ENCODE measurements at regions not wholly inside any gene's neighbourhood (a gene's known extent, or its start where the extent isn't known, plus 50 kb on each side); places are given as distances from the start of the nearest gene placed in this dataset.

DNA sequence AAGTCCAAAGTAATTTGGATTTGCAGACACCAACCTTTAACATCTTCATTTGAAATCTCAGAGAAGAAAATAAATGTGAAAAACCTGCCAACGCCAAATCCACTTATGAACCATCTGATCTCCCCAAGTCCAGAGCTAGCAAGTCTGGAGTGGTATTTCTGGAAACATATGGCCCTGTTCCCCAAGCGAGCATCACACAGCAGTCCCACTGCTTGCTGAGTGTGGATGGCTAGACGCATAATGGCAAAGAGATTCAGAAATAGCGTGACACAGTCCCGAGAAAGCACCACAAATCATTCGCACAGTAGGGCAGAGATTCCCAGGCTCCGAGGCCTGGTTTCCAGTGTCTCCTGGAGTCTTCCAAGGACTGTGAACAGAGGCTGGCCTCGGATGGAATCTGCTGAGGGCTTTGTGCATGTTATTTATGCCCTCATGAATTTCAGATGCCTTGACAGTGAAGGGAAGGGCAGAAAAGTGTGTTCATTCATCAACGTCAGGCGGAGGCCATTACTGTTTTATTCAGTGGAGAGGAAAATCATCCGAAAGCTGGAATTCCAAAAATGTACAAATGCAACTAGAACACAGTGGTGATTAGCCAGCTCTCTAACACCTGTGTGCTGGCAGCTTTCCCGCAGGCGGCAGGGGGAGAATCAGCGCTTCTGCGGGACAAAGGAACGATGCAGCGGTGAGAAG is 417.0 kb downstream of the EIPR1 start:
- no peak overlapping the region for H3K9ac ChIP-seq (ENCODE audit: low read length)
- TF ChIP-seq EZH2 (optimal IDR thresholded peaks at IDR 0.05; ENCODE audit: low read depth, low read length), result no peak
- no peak for TF ChIP-seq EZH2phosphoT487 (IDR thresholded peaks at IDR 0.05; ENCODE audit: low read length)
- TF ChIP-seq, protein P1, sequence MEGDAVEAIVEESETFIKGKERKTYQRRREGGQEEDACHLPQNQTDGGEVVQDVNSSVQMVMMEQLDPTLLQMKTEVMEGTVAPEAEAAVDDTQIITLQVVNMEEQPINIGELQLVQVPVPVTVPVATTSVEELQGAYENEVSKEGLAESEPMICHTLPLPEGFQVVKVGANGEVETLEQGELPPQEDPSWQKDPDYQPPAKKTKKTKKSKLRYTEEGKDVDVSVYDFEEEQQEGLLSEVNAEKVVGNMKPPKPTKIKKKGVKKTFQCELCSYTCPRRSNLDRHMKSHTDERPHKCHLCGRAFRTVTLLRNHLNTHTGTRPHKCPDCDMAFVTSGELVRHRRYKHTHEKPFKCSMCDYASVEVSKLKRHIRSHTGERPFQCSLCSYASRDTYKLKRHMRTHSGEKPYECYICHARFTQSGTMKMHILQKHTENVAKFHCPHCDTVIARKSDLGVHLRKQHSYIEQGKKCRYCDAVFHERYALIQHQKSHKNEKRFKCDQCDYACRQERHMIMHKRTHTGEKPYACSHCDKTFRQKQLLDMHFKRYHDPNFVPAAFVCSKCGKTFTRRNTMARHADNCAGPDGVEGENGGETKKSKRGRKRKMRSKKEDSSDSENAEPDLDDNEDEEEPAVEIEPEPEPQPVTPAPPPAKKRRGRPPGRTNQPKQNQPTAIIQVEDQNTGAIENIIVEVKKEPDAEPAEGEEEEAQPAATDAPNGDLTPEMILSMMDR (IDR thresholded peaks at IDR 0.05; ENCODE audit: low read length), result no peak
- H3K4me3 ChIP-seq (ENCODE audit: low read length), result no peak overlapping the region
- H3K4me2 ChIP-seq (ENCODE audit: low read depth, low read length), result no peak overlapping the region
- H3K27me3 ChIP-seq (replicated peaks; ENCODE audit: insufficient read depth, low read length), result no peaks in the 10 kb centered on the region
- no peaks in the 10 kb centered on the region for H3K4me1 ChIP-seq (ENCODE audit: low read length)
- no peak overlapping the region for H2AFZ ChIP-seq (ENCODE audit: low read length)
- no peak for DNase-seq
- no peaks in the 10 kb centered on the region for H3F3A ChIP-seq (ENCODE audit: insufficient read depth, low read length)
- H3K36me3 ChIP-seq (replicated peaks; ENCODE audit: insufficient read depth, low read length), result no peaks in the 10 kb centered on the region
- H3K9me3 ChIP-seq (replicated peaks; ENCODE audit: insufficient read depth, low read length), result no peaks in the 10 kb centered on the region
- H3K9me2 ChIP-seq (replicated peaks; ENCODE audit: insufficient read depth, low read length), result no peaks in the 10 kb centered on the region
- no peak overlapping the region for H3K27ac ChIP-seq (ENCODE audit: low read length)
- no peaks in the 10 kb centered on the region for H3K79me2 ChIP-seq (ENCODE audit: low read length)
- no peaks in the 10 kb centered on the region for H4K20me1 ChIP-seq (ENCODE audit: insufficient read depth, low read length)

DNA sequence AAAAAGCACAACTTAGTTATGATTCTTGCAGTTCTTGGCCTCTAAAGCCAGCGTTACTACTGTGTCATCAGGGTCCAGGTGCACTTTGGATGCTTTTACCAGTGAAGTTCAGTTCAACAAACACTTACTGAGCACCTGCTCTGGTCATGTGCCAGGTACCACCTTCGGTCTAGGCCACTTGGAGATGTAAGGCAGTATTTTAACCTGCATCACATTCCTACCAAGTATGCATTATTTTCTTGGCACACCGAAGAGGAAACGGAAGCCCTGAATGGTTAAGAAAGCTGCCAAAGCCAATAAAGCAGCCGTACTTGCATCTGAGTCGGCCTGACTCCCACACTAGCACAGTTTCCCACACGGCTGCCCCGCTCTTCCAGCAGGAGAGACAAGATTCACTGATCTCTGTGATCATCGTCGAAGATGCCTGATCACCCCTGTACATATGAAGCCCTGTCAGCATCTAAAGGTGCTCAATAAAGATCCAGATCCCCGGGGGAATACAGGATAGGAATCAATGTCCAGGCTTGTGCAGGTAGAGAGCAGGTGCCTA is 427.1 kb downstream of the EIPR1 start:
- Histone ChIP-seq H3K4me1 (ENCODE audit: low read length) (no peaks in the 10 kb centered on the region), H3K9me3 (replicated peaks; ENCODE audit: insufficient read depth, low read length) (no peaks in the 10 kb centered on the region), H3K79me2 (ENCODE audit: low read length) (no peaks in the 10 kb centered on the region), H3F3A (ENCODE audit: insufficient read depth, low read length) (no peaks in the 10 kb centered on the region), H3K9ac (ENCODE audit: low read length) (no peak overlapping the region), H2AFZ (ENCODE audit: low read length) (no peak overlapping the region), H3K36me3 (replicated peaks; ENCODE audit: insufficient read depth, low read length) (no peaks in the 10 kb centered on the region), H3K27ac (ENCODE audit: low read length) (no peak overlapping the region), H3K9me2 (replicated peaks; ENCODE audit: insufficient read depth, low read length) (no peaks in the 10 kb centered on the region), H4K20me1 (ENCODE audit: insufficient read depth, low read length) (no peaks in the 10 kb centered on the region), H3K4me3 (ENCODE audit: low read length) (no peak overlapping the region), H3K4me2 (ENCODE audit: low read depth, low read length) (no peak overlapping the region), H3K27me3 (replicated peaks; ENCODE audit: insufficient read depth, low read length) (no peaks in the 10 kb centered on the region)
- no peak for DNase-seq
- TF ChIP-seq, protein P1 (IDR thresholded peaks at IDR 0.05; ENCODE audit: low read length), result no peak
- no peak for TF ChIP-seq EZH2phosphoT487 (IDR thresholded peaks at IDR 0.05; ENCODE audit: low read length)
- no peak for TF ChIP-seq EZH2 (optimal IDR thresholded peaks at IDR 0.05; ENCODE audit: low read depth, low read length)

DNA sequence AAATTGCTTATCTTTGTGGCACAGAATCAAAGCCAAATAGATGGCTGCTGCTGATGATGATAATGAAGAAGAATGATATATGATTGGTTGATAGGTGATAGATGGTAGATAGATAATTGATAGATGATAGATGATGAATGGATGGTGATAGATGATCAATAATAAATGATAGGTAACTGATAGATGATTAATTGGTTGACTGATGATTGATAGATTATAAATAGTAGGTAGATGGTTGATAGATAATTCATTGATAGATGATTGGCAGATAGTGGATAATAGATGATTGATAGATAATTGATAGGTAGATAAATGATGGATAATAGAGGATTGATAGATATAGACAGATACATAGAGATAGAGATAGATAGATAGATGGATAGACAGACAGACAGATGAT is 430.2 kb downstream of the EIPR1 start:
- H3F3A ChIP-seq (ENCODE audit: insufficient read depth, low read length), result no peaks in the 10 kb centered on the region
- DNase-seq, result no peak
- no peaks in the 10 kb centered on the region for H3K9me3 ChIP-seq (replicated peaks; ENCODE audit: insufficient read depth, low read length)
- TF ChIP-seq EZH2phosphoT487 (IDR thresholded peaks at IDR 0.05; ENCODE audit: low read length), result no peak
- no peak for TF ChIP-seq EZH2 (optimal IDR thresholded peaks at IDR 0.05; ENCODE audit: low read depth, low read length)
- TF ChIP-seq, protein P1 (IDR thresholded peaks at IDR 0.05; ENCODE audit: low read length), result no peak
- H3K9me2 ChIP-seq (replicated peaks; ENCODE audit: insufficient read depth, low read length), result no peaks in the 10 kb centered on the region
- no peaks in the 10 kb centered on the region for H3K36me3 ChIP-seq (replicated peaks; ENCODE audit: insufficient read depth, low read length)
- no peaks in the 10 kb centered on the region for H3K4me1 ChIP-seq (ENCODE audit: low read length)
- H2AFZ ChIP-seq (ENCODE audit: low read length), result no peak overlapping the region
- no peaks in the 10 kb centered on the region for H3K27me3 ChIP-seq (replicated peaks; ENCODE audit: insufficient read depth, low read length)
- H3K27ac ChIP-seq (ENCODE audit: low read length), result no peak overlapping the region
- H3K4me2 ChIP-seq (ENCODE audit: low read depth, low read length), result no peak overlapping the region
- H3K79me2 ChIP-seq (ENCODE audit: low read length), result no peaks in the 10 kb centered on the region
- no peak overlapping the region for H3K9ac ChIP-seq (ENCODE audit: low read length)
- no peaks in the 10 kb centered on the region for H4K20me1 ChIP-seq (ENCODE audit: insufficient read depth, low read length)
- H3K4me3 ChIP-seq (ENCODE audit: low read length), result no peak overlapping the region

All from MM.1S (cell line).